Mammary epithelial cell (primary cell): ENCODE measurements at regions not wholly inside any gene's neighbourhood (a gene's known extent, or its start where the extent isn't known, plus 50 kb on each side); places are given as distances from the start of the nearest gene placed in this dataset.

Source experiments
- EZH2 ChIP-seq: IDR thresholded peaks from 2 replicates; pipeline ENCODE4 v1.6.1; 2012; ENCODE audit warnings: low read length, inconsistent platforms, borderline replicate concordance
- TF ChIP-seq, protein P1 (sequence below), 2 donors: IDR thresholded peaks in 1 of 2; conservative IDR thresholded peaks in 1 of 2; 2 replicates each; pipeline ENCODE4 v1.5.1; 2011 to 2012; ENCODE audit warnings: inconsistent platforms in 2 of 2, low read length in 2 of 2, mild to moderate bottlenecking in 2 of 2, control low read depth in 1 of 2, low read depth in 1 of 2; ENCODE audit not compliant: insufficient read depth in 1 of 2; ENCODE audit errors: extremely low read depth in 1 of 2

DNA sequence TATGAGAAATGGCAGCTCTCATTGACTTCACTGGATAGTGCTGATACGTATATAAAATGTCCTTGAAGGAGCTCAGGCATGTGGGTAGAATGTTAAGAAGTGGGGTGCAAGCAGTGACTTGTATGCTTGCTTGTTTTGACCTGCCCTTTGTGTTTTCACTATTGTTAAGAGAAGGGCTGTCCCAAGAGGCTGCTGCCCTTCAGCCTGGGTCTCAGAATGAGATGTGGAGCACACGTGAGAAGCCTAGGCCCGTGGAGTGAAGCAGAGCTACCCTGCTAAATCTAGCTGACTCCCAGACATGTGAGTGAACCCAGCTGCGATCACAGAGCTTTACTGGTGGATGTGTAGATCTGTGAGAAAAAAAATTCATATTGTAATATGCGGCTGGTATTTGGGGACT, 305.3 kb upstream of the RGS17 start:
- TF ChIP-seq, protein P1, sequence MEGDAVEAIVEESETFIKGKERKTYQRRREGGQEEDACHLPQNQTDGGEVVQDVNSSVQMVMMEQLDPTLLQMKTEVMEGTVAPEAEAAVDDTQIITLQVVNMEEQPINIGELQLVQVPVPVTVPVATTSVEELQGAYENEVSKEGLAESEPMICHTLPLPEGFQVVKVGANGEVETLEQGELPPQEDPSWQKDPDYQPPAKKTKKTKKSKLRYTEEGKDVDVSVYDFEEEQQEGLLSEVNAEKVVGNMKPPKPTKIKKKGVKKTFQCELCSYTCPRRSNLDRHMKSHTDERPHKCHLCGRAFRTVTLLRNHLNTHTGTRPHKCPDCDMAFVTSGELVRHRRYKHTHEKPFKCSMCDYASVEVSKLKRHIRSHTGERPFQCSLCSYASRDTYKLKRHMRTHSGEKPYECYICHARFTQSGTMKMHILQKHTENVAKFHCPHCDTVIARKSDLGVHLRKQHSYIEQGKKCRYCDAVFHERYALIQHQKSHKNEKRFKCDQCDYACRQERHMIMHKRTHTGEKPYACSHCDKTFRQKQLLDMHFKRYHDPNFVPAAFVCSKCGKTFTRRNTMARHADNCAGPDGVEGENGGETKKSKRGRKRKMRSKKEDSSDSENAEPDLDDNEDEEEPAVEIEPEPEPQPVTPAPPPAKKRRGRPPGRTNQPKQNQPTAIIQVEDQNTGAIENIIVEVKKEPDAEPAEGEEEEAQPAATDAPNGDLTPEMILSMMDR (conservative IDR thresholded peaks at IDR 0.05 in 1 of 2, IDR thresholded peaks at IDR 0.05 in 1 of 2; ENCODE audit: extremely low read depth in 1 of 2, insufficient read depth in 1 of 2, low read depth in 1 of 2, low read length in 2 of 2) = no peak
- TF ChIP-seq EZH2 = no peak
